A549 (cell line): ENCODE measurements at regions not wholly inside any gene's neighbourhood (a gene's known extent, or its start where the extent isn't known, plus 50 kb on each side); places are given as distances from the start of the nearest gene placed in this dataset.

ENCODE experiments used
- ATAC-seq, 2 experiments: fragments of 200-7000 bp in 1 of 2; fragments of >200 bp in 1 of 2; cut with Nextera tagmentation in 1 of 2; cut with Tn5 transposase in 1 of 2; 3 replicates each; pipeline versions ENCODE4 v1.8.0 to v1.9.1; 2018 to 2020; ENCODE audit warnings: mild to moderate bottlenecking in 1 of 2, moderate library complexity in 1 of 2
- CTCF ChIA-PET: fragments of 300-600 bp; sonication (Branson Sonifier 250); formaldehyde crosslinking; extraction: SDS; loops from one replicate; lab custom pipeline; 2021; ENCODE audit warnings: antibody characterized with exemption, inconsistent platforms; lab: Yijun Ruan, JAX
- POLR2A ChIA-PET: fragments of 350-600 bp; formaldehyde crosslinking; extraction: SDS; loops from one replicate; lab custom pipeline; 2021; ENCODE audit warnings: antibody characterized with exemption, inconsistent platforms; lab: Yijun Ruan, JAX
- DNase-seq, 2 experiments: peaks; one replicate each; pipeline versions ENCODE4 v3.0.0 to v3.0.0-alpha.2; 2011 to 2016; ENCODE audit warnings: low read depth in 1 of 2, low spot score in 1 of 2
- FAIRE-seq: peaks from 2 replicates; lab custom pipeline; 2011; peaks lifted over from hg19 to GRCh38; lab: Jason Lieb, UNC
- H3K27ac ChIP-seq, 2 experiments: fragments of >200 bp; sonication (Bioruptor Twin); formaldehyde crosslinking; 3 replicates each; pipeline ENCODE4 v1.5.1; 2016 to 2017
- H3K4me1 ChIP-seq: fragments of >200 bp; sonication (Bioruptor Twin); formaldehyde crosslinking; 3 replicates; pipeline ENCODE4 v1.6.1; 2016
- H3K4me2 ChIP-seq: fragments of >200 bp; sonication (Bioruptor Twin); formaldehyde crosslinking; 3 replicates; pipeline ENCODE4 v1.6.1; 2016
- H3K4me3 ChIP-seq: fragments of >200 bp; sonication (Bioruptor Twin); formaldehyde crosslinking; 3 replicates; pipeline ENCODE4 v1.5.1; 2016
- H3K9me3 ChIP-seq: fragments of >200 bp; sonication (Bioruptor Twin); formaldehyde crosslinking; 3 replicates; pipeline ENCODE4 v1.6.1; 2016
- BHLHE40 ChIP-seq: IDR thresholded peaks from 2 replicates; pipeline ENCODE4 v1.6.1; 2012; ENCODE audit warnings: low read depth, low read length, inconsistent platforms
- CBX2 ChIP-seq: fragments of 200-600 bp; sonication (generic); IDR thresholded peaks from 2 replicates; pipeline ENCODE4 v1.6.1; 2016; ENCODE audit warnings: low read depth, mild to moderate bottlenecking, borderline replicate concordance
- CBX8 ChIP-seq: fragments of 200-600 bp; sonication (generic); IDR thresholded peaks from 2 replicates; pipeline ENCODE4 v1.6.1; 2016
- CEBPB ChIP-seq, 2 experiments: fragments of >200 bp in 1 of 2; sonication (Bioruptor Twin) in 1 of 2; formaldehyde crosslinking in 1 of 2; IDR thresholded peaks; 2 replicates each; pipeline ENCODE4 v1.6.1; 2012 to 2016
- E2F6 ChIP-seq: IDR thresholded peaks from 2 replicates; pipeline ENCODE4 v1.6.1; 2012; ENCODE audit warnings: low read depth, borderline replicate concordance
- EHF ChIP-seq: fragments of 250-450 bp; sonication (Bioruptor Pico); IDR thresholded peaks from 2 replicates; pipeline ENCODE4 v1.5.0; 2020; ENCODE audit warnings: mild to moderate bottlenecking
- EP300 ChIP-seq, 2 experiments: fragments of >200 bp; sonication (Bioruptor Twin); formaldehyde crosslinking; IDR thresholded peaks; 2 replicates in 1 of 2; 3 replicates in 1 of 2; pipeline ENCODE4 v1.6.1; 2016 to 2017
- FOSL2 ChIP-seq, 2 experiments: fragments of 450-650 bp in 1 of 2; fragments of >200 bp in 1 of 2; sonication (Bioruptor Twin) in 1 of 2; formaldehyde crosslinking; IDR thresholded peaks; 2 replicates each; pipeline versions ENCODE4 v1.5.0 to v1.6.1; 2016 to 2020; ENCODE audit warnings: mild to moderate bottlenecking in 1 of 2, moderate library complexity in 1 of 2
- FOXS1 ChIP-seq: fragments of 250-450 bp; sonication (Bioruptor Pico); IDR thresholded peaks from 2 replicates; pipeline ENCODE4 v1.5.0; 2020; ENCODE audit warnings: mild to moderate bottlenecking, moderate library complexity
- HDAC2 ChIP-seq: fragments of 200-600 bp; sonication (generic); IDR thresholded peaks from 2 replicates; pipeline ENCODE4 v1.6.1; 2016
- HEYL ChIP-seq: fragments of 250-450 bp; sonication (Bioruptor Pico); IDR thresholded peaks from 2 replicates; pipeline ENCODE4 v1.8.0; 2021; ENCODE audit warnings: mild to moderate bottlenecking, moderate library complexity
- HOXA7 ChIP-seq: fragments of 250-450 bp; sonication (Bioruptor Pico); IDR thresholded peaks from 2 replicates; pipeline ENCODE4 v1.5.0; 2020; ENCODE audit warnings: mild to moderate bottlenecking, moderate library complexity
- HOXB13 ChIP-seq: fragments of 250-450 bp; sonication (Bioruptor Pico); IDR thresholded peaks from 2 replicates; pipeline ENCODE4 v1.5.0; 2020; ENCODE audit warnings: low read depth, mild to moderate bottlenecking, moderate library complexity
- MAFK ChIP-seq: fragments of 450-650 bp; IDR thresholded peaks from 2 replicates; pipeline ENCODE4 v1.6.1; 2014; ENCODE audit not compliant: partially characterized antibody
- MYC ChIP-seq: IDR thresholded peaks from 2 replicates; pipeline ENCODE4 v1.6.1; 2012; ENCODE audit warnings: mild to moderate bottlenecking, inconsistent platforms, low read length, improper control_type of control experiment, borderline replicate concordance
- NPAS2 ChIP-seq: fragments of 250-450 bp; sonication (Bioruptor Pico); IDR thresholded peaks from 2 replicates; pipeline ENCODE4 v1.8.0; 2022; ENCODE audit warnings: mild to moderate bottlenecking, moderate library complexity, borderline replicate concordance
- RAD21 ChIP-seq, 2 experiments: fragments of >200 bp in 1 of 2; sonication (Bioruptor Twin) in 1 of 2; formaldehyde crosslinking in 1 of 2; IDR thresholded peaks in 1 of 2; conservative IDR thresholded peaks in 1 of 2; 2 replicates in 1 of 2; 3 replicates in 1 of 2; pipeline ENCODE4 v1.6.1; 2012 to 2018; ENCODE audit warnings: inconsistent platforms in 1 of 2
- RNF2 ChIP-seq: fragments of 200-600 bp; sonication (generic); IDR thresholded peaks from 2 replicates; pipeline ENCODE4 v1.6.1; 2016; ENCODE audit warnings: low read depth, mild to moderate bottlenecking, antibody characterized with exemption, moderate library complexity, borderline replicate concordance
- SMC3 ChIP-seq: fragments of >200 bp; sonication (Bioruptor Twin); formaldehyde crosslinking; IDR thresholded peaks from 3 replicates; pipeline ENCODE4 v1.6.1; 2018; ENCODE audit warnings: inconsistent platforms
- ZC3H11A ChIP-seq: fragments of 450-650 bp; IDR thresholded peaks from 2 replicates; pipeline ENCODE4 v1.6.1; 2014; ENCODE audit warnings: antibody characterized with exemption, mild to moderate bottlenecking
- ZNF302 ChIP-seq: fragments of 250-450 bp; sonication (Bioruptor Pico); IDR thresholded peaks from 2 replicates; pipeline ENCODE4 v1.9.0; 2021; ENCODE audit warnings: inconsistent platforms, mild to moderate bottlenecking, moderate library complexity
- WGBS: methylation state at CpG from one replicate; pipeline ENCODE4 v1.1.6; 2017; ENCODE audit errors: missing lambda C conversion rate; 5-methylcytosine and 5-hydroxymethylcytosine counted together
- TF ChIP-seq, protein P1 (sequence below): fragments of >200 bp; sonication (Bioruptor Twin); formaldehyde crosslinking; IDR thresholded peaks from 3 replicates; pipeline ENCODE4 v1.6.1; 2016
- TF ChIP-seq, protein P2 (sequence below): fragments of 150-350 bp; IDR thresholded peaks from 2 replicates; pipeline ENCODE4 v1.6.1; 2014; ENCODE audit warnings: low read depth, mild to moderate bottlenecking, low read length
- TF ChIP-seq, protein P3 (sequence below): fragments of >200 bp; sonication (Bioruptor Twin); formaldehyde crosslinking; IDR thresholded peaks from 3 replicates; pipeline ENCODE4 v1.5.1; 2016

DNA sequence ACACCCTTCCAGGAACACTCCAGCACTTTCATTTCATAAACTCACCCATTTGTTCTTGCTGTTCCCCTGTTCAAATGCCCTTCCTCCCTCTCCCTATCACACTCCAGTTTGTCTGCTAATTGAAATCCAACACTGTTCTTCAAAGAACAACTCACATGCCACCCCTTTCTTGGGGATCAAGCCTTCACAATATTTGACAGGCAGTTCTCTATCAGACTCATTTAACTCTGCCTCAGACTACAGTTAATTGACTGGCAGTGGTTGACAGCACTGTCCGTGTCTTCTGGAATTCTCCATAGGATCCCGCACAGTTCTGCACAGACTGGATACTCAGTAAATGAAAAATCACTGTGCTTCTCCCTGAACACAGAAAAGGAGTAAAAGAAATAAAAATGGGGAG is 87.8 kb downstream of the PMP22 start:
- CTCF ChIA-PET, result interaction anchor here (1.1 kb wide), 1 partner anchor 40 kb away, joined by 3 read pairs; no protein-coding TSS in a partner anchor
- Histone ChIP-seq H3K4me1 (no peaks in the 10 kb centered on the region), H3K4me2 (no peak overlapping the region), H3K27ac (no peak overlapping the region), H3K4me3 (no peak overlapping the region), H3K9me3 (no peaks in the 10 kb centered on the region)
- TF ChIP-seq ZC3H11A (no peak), CBX8 (no peak), FOXS1 (CRISPR knock-in tag) (no peak), E2F6 (no peak), FOSL2 (IDR thresholded peaks at IDR 0.05) (no peak), FOSL2 (CRISPR knock-in tag; IDR thresholded peaks at IDR 0.05) (no peak), HDAC2 (no peak), HOXA7 (CRISPR knock-in tag) (no peak)
- TF ChIP-seq, protein P1, sequence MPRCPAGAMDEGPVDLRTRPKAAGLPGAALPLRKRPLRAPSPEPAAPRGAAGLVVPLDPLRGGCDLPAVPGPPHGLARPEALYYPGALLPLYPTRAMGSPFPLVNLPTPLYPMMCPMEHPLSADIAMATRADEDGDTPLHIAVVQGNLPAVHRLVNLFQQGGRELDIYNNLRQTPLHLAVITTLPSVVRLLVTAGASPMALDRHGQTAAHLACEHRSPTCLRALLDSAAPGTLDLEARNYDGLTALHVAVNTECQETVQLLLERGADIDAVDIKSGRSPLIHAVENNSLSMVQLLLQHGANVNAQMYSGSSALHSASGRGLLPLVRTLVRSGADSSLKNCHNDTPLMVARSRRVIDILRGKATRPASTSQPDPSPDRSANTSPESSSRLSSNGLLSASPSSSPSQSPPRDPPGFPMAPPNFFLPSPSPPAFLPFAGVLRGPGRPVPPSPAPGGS, result no peak
- TF ChIP-seq, protein P2, sequence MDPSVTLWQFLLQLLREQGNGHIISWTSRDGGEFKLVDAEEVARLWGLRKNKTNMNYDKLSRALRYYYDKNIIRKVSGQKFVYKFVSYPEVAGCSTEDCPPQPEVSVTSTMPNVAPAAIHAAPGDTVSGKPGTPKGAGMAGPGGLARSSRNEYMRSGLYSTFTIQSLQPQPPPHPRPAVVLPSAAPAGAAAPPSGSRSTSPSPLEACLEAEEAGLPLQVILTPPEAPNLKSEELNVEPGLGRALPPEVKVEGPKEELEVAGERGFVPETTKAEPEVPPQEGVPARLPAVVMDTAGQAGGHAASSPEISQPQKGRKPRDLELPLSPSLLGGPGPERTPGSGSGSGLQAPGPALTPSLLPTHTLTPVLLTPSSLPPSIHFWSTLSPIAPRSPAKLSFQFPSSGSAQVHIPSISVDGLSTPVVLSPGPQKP, result no peak
- POLR2A ChIA-PET, result interaction anchor here (0.7 kb wide), 1 partner anchor 39 kb away, joined by 7 read pairs; no protein-coding TSS in a partner anchor
- WGBS, result 30% methylated on average over 2 of the region's 2 CpGs
- no peak for ATAC-seq
- no peak for DNase-seq
- no peak for FAIRE-seq

DNA sequence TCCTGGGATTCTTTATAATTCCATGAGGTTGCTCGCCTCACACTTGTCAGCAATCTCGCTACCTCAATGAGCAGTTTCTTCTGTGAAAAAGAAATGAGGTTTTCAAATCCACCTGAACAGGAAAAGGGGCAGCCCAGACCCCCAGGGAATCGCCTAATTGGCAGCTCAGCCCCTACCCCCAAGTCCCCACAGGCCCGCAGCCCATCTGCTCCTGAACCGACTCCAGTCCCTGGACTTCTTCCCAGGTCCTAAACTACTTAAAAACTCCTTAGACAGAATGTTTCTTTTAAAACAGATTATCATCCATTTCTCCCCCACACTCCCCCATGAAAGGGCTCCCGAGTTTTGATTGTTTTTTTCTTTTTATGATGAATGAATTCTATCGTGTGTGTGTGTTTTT is 89.8 kb downstream of the PMP22 start:
- ChIA-PET CTCF (interaction anchor here (0.7 to 1.0 kb wide), 2 partner anchors 16 to 29 kb away, joined by 3 read pairs; no protein-coding TSS in a partner anchor), POLR2A (no interaction called here)
- ATAC-seq (no peak), FAIRE-seq (no peak), DNase-seq (no peak)
- WGBS, result 33% methylated on average over 7 of the region's 7 CpGs
- TF ChIP-seq ZC3H11A (no peak), HOXB13 (CRISPR knock-in tag) (no peak), BHLHE40 (no peak), CEBPB (IDR thresholded peaks at IDR 0.05) (no peak), MAFK (no peak), ZNF302 (CRISPR knock-in tag) (no peak), HEYL (no peak), NPAS2 (no peak), CBX2 (no peak), EHF (no peak)
- Histone ChIP-seq H3K9me3 (no peaks in the 10 kb centered on the region), H3K4me2 (no peak overlapping the region), H3K4me3 (no peak overlapping the region), H3K27ac (no peak overlapping the region), H3K4me1 (no peaks in the 10 kb centered on the region)

DNA sequence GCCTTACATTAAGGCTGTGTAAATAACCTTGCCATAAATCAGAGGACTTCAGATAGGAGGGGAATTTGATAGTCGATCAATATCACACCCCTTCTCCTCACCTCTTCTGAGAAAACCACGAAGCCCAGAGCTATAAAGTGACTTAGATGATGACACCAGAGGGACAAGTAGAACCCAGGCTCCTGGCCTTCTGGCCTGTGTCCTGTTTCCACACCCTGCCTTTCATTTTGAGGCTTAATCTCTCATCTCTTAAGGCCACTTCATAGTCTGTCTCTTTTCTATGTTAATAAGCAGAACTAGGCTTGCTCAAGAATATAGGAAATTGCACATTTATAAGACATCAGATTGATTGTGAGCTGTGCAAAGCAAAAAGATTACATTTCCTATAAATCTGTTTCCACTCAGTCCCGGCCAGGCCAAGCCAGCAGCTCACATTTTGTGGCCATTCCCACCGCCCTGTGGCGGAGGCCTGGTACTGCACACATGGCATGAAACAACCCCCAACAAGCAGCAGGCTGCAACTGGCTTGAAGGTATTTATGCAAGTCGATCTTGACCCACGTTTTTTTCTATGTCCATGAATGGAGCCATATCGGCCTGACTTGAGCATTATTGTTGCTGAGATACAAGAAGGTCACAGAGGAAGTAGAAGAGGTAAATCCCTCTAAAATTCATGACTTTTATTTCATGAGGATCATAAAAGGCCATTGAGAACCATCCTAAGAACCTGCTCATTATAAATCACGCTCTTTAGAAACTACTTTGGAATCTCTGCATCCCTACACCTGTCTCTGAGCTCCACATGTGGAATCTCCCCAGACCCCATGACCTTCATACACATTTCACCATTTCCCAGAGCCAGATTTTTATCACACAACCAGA is 93.7 kb downstream of the PMP22 start:
- Histone ChIP-seq H3K4me3 (no peak overlapping the region), H3K27ac (no peak overlapping the region), H3K4me1 (no peaks in the 10 kb centered on the region), H3K4me2 (no peak overlapping the region), H3K9me3 (no peaks in the 10 kb centered on the region)
- FAIRE-seq, result peak; percentile 98
- TF ChIP-seq, protein P3, sequence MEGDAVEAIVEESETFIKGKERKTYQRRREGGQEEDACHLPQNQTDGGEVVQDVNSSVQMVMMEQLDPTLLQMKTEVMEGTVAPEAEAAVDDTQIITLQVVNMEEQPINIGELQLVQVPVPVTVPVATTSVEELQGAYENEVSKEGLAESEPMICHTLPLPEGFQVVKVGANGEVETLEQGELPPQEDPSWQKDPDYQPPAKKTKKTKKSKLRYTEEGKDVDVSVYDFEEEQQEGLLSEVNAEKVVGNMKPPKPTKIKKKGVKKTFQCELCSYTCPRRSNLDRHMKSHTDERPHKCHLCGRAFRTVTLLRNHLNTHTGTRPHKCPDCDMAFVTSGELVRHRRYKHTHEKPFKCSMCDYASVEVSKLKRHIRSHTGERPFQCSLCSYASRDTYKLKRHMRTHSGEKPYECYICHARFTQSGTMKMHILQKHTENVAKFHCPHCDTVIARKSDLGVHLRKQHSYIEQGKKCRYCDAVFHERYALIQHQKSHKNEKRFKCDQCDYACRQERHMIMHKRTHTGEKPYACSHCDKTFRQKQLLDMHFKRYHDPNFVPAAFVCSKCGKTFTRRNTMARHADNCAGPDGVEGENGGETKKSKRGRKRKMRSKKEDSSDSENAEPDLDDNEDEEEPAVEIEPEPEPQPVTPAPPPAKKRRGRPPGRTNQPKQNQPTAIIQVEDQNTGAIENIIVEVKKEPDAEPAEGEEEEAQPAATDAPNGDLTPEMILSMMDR, result peak; percentile 68
- peak; percentile 73 to 88 for TF ChIP-seq RAD21 (conservative IDR thresholded peaks at IDR 0.05 in 1 of 2, IDR thresholded peaks at IDR 0.05 in 1 of 2)
- peak; percentile 64 for TF ChIP-seq SMC3
- no peak for TF ChIP-seq RNF2
- TF ChIP-seq EP300 (IDR thresholded peaks at IDR 0.05), result no peak
- no peak for TF ChIP-seq MYC
- peak; percentile 62 to 75 for DNase-seq
- CTCF ChIA-PET, result interaction anchor here (0.6 to 5.6 kb wide), 13 partner anchors 9 to 1576 kb away, joined by 3 to 38 read pairs (median 3); no protein-coding TSS in a partner anchor
- peak; percentile 89 to 98 for ATAC-seq
- POLR2A ChIA-PET, result no interaction called here
- 18% methylated on average over 9 of the region's 9 CpGs for WGBS
